AG10803 (cell line): ENCODE measurements at regions not wholly inside any gene's neighbourhood (a gene's known extent, or its start where the extent isn't known, plus 50 kb on each side); places are given as distances from the start of the nearest gene placed in this dataset.

Source experiments
- DNase-seq: peaks from one replicate; pipeline ENCODE4 v3.0.0; 2010; ENCODE audit warnings: low read depth
- H3K4me3 ChIP-seq: 2 replicates; pipeline ENCODE4 v1.5.1; 2011; ENCODE audit warnings: mild to moderate bottlenecking, low read length, control low read depth
- CTCF ChIP-seq: conservative IDR thresholded peaks from 2 replicates; pipeline ENCODE4 v1.5.1; 2011; ENCODE audit warnings: mild to moderate bottlenecking, low read length, control low read depth, inconsistent platforms

- H3K4me3 ChIP-seq, result no peak overlapping the region
- DNase-seq, result no peak
- no peak for TF ChIP-seq CTCF
These were observed 88.7 kb upstream of the PLXNC1 start for GRCh38 chr12:94059394-94060368.

- no peak for DNase-seq
- no peak overlapping the region for H3K4me3 ChIP-seq
- TF ChIP-seq CTCF, result no peak
These were observed 86.2 kb upstream of the PLXNC1 start for GRCh38 chr12:94062194-94062593.

GRCh38 chr12:94062796-94063635 lies 85.4 kb upstream of the PLXNC1 start:
- H3K4me3 ChIP-seq, result no peak overlapping the region
- TF ChIP-seq CTCF, result no peak
- DNase-seq, result no peak

GRCh38 chr12:94070520-94070919 lies 77.9 kb upstream of the PLXNC1 start:
- TF ChIP-seq CTCF, result no peak
- DNase-seq, result no peak
- H3K4me3 ChIP-seq, result no peak overlapping the region

GRCh38 chr12:94071258-94071657 lies 77.1 kb upstream of the PLXNC1 start:
- no peak overlapping the region for H3K4me3 ChIP-seq
- no peak for TF ChIP-seq CTCF
- no peak for DNase-seq

DNA sequence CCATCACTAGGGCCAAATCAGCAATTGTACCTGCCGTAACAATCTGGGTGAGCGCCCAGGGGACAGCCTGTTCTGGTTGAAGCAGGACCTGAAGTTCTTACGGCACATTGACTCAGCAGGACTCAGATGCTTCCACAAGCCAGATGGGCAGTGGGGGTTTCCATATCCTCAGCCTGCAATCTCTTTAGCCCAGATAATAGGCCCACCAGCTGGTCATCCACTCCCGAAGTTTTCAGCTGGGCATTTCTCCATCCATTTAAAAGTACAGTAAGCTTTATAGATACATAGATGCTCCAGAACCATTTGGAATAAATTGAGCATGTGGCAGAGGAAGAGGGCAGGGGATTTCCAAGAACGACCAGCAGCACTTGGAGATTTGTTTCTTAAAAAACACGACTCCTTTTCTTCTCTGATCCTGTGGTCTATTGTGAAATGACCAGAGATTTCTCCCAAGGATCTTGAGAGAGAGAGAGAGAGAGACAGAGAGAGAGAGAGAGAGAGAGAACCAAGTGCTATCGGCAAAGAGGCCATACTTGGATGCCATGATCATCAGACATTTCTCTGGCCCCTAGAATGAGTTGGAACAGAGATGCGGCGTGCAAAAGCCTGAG lies 74.8 kb upstream of the PLXNC1 start:
- no peak overlapping the region for H3K4me3 ChIP-seq
- peak; percentile 61 for DNase-seq
- TF ChIP-seq CTCF, result no peak
